ENCODE measurements at regions not wholly inside any gene's neighbourhood (a gene's known extent, or its start where the extent isn't known, plus 50 kb on each side); places are given as distances from the start of the nearest gene placed in this dataset.

DNA sequence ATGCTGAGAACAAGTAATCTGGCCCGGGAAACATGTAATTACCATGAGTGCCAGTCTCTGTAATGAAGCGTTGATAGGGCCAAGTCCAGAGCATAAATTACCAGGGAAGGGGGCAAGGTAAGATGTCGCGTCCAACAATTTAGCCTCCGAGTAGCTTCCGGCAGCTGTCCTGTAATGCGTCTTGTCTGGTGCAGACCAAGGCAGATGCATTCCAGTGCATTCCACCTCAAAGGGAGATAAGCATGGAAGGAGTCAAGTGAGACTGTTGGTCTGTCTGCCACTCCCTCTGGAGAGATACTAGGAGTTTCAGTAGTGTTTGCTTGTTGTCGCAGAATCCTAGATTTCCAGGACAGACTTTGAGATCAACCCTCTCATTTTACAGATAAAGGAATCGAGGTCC is 218.3 kb downstream of the AACS start:
- TF ChIP-seq, protein P1, sequence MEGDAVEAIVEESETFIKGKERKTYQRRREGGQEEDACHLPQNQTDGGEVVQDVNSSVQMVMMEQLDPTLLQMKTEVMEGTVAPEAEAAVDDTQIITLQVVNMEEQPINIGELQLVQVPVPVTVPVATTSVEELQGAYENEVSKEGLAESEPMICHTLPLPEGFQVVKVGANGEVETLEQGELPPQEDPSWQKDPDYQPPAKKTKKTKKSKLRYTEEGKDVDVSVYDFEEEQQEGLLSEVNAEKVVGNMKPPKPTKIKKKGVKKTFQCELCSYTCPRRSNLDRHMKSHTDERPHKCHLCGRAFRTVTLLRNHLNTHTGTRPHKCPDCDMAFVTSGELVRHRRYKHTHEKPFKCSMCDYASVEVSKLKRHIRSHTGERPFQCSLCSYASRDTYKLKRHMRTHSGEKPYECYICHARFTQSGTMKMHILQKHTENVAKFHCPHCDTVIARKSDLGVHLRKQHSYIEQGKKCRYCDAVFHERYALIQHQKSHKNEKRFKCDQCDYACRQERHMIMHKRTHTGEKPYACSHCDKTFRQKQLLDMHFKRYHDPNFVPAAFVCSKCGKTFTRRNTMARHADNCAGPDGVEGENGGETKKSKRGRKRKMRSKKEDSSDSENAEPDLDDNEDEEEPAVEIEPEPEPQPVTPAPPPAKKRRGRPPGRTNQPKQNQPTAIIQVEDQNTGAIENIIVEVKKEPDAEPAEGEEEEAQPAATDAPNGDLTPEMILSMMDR (conservative IDR thresholded peaks at IDR 0.05) = no peak
- TF ChIP-seq ZFX (IDR thresholded peaks at IDR 0.05) = no peak
